ENCODE measurements at regions not wholly inside any gene's neighbourhood (a gene's known extent, or its start where the extent isn't known, plus 50 kb on each side); places are given as distances from the start of the nearest gene placed in this dataset.

DNA sequence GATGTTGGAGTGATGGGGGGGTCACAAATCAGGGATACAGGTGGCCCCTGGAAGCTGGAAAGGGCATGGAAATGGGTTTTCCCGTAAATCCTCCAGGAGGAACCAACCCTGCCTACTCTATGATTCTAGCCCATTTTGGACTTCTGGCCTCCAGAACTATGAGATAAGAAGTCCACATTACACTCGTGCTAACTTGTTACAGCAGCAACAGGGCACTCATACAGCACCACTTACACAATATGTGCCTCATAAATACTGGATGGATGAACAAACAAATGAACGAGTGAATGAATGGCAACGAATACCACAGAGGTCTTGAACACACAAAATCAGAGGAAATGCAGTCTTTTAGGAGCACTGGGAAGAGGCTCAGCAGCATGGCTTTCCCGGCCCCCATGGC lies 531.3 kb downstream of the NPHP4 start:
- TF ChIP-seq, protein P1, sequence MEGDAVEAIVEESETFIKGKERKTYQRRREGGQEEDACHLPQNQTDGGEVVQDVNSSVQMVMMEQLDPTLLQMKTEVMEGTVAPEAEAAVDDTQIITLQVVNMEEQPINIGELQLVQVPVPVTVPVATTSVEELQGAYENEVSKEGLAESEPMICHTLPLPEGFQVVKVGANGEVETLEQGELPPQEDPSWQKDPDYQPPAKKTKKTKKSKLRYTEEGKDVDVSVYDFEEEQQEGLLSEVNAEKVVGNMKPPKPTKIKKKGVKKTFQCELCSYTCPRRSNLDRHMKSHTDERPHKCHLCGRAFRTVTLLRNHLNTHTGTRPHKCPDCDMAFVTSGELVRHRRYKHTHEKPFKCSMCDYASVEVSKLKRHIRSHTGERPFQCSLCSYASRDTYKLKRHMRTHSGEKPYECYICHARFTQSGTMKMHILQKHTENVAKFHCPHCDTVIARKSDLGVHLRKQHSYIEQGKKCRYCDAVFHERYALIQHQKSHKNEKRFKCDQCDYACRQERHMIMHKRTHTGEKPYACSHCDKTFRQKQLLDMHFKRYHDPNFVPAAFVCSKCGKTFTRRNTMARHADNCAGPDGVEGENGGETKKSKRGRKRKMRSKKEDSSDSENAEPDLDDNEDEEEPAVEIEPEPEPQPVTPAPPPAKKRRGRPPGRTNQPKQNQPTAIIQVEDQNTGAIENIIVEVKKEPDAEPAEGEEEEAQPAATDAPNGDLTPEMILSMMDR (IDR thresholded peaks at IDR 0.05 in 4 of 5, conservative IDR thresholded peaks at IDR 0.05 in 1 of 5): no peak
- TF ChIP-seq POLR2A (IDR thresholded peaks at IDR 0.05): no peak

All from gastrocnemius medialis (tissue), 4 donors.